ENCODE measurements at regions not wholly inside any gene's neighbourhood (a gene's known extent, or its start where the extent isn't known, plus 50 kb on each side); places are given as distances from the start of the nearest gene placed in this dataset.

- TF ChIP-seq, protein P1, sequence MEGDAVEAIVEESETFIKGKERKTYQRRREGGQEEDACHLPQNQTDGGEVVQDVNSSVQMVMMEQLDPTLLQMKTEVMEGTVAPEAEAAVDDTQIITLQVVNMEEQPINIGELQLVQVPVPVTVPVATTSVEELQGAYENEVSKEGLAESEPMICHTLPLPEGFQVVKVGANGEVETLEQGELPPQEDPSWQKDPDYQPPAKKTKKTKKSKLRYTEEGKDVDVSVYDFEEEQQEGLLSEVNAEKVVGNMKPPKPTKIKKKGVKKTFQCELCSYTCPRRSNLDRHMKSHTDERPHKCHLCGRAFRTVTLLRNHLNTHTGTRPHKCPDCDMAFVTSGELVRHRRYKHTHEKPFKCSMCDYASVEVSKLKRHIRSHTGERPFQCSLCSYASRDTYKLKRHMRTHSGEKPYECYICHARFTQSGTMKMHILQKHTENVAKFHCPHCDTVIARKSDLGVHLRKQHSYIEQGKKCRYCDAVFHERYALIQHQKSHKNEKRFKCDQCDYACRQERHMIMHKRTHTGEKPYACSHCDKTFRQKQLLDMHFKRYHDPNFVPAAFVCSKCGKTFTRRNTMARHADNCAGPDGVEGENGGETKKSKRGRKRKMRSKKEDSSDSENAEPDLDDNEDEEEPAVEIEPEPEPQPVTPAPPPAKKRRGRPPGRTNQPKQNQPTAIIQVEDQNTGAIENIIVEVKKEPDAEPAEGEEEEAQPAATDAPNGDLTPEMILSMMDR (IDR thresholded peaks at IDR 0.05) = no peak
Measured at GRCh38 chr11:115625502-115625901, 121.3 kb upstream of the CADM1 start.

DNA sequence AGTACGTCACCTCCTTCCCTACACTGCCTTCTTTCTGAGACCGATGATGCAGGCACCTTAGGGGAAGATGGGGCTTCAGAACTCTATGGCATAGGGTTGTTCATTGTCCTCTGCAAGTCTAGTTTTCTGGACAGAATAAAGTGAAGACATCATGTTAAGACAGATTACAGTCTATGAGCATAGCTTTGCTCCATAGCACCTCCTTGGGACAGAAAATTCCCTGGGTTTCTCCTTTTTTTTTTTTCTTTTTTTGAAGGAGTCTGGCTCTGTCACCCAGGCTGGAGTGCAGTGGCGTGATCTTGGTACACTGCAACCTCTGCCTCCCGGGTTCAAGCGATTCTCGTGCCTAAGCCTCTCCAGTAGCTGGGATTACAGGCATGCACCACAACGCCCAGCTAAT lies 119.8 kb upstream of the CADM1 start:
- TF ChIP-seq, protein P1 (IDR thresholded peaks at IDR 0.05) = no peak

DNA sequence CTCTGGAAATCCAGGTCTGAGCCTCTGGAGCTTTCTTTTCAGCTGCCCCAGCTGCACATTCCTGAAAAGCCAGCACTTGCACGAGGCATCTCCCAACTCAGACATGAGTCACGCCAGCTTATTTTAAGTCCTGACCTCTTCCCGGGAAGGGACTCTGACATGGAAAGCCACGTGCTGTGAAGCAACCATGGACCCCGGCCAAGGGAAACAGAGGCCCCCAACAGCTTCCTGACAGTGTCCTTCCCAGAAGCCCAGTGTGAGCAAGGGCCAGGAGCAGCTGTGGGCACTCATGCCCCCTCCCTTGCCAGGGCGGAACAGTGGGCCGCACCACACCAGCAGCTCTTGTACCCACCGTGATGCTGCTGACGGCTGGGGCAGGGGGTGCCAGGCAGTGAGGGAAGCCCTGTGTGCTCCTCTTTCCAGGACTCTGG lies 118.8 kb upstream of the CADM1 start:
- TF ChIP-seq, protein P1 (IDR thresholded peaks at IDR 0.05) = no peak

DNA sequence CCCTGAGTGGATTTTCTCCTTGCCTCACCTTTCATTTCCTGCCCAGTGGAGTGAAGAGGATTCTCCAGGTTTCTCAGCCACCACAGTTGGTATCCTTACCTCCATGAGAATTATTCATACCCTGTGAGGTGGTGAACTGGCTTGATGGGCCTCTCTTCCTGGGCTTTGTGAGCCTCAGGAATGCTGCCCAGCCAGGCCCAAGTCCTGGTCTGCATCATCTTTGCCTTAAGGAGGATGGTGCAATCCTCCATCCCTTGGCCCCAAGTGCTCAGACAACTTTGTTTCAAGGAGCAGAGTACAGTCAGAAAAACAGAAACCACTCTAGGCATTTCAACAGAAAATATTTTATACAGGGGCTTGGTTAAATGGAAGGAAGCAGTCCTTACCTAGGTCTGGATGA lies 114.2 kb upstream of the CADM1 start:
- TF ChIP-seq, protein P1 (IDR thresholded peaks at IDR 0.05) = no peak

DNA sequence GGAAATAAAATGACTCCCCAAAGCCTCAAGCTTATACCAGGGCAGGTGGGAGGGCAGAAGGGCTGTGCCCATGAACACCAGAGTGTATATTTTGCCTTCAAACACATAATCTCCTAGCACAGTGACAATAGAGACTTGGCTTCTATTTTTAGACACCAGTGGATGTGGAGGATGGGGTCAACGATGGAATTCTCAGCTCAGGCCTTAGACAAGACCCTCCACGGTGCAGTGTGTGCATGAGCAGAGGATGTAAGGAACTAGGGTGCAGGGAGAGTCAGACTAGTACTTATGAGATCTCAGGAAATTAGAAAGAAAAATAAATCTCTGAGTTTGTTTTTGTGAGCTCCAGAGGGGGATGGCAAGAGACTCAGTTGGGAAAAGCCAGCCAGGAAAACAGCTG lies 113.6 kb upstream of the CADM1 start:
- TF ChIP-seq, protein P1 (IDR thresholded peaks at IDR 0.05) = no peak

DNA sequence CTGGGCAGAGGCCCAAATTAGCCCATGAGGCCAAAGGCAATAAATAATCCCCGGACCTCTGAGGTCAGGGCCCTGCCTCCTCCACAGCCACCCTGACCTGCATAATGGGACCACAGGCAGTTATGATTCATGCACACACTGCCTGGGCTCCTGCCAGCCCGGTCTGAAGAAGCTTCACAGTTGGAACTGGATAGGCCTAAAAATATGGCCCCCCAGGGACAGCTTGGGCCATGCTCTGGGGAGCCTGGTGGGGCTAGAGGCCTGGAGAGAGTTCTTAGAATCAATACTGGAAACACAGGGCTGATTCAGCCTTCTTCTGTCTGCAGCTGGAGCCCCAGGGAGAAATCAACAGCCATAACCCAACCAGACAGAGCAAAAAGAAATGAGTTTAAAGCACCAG lies 112.8 kb upstream of the CADM1 start:
- TF ChIP-seq, protein P1 (IDR thresholded peaks at IDR 0.05) = no peak

DNA sequence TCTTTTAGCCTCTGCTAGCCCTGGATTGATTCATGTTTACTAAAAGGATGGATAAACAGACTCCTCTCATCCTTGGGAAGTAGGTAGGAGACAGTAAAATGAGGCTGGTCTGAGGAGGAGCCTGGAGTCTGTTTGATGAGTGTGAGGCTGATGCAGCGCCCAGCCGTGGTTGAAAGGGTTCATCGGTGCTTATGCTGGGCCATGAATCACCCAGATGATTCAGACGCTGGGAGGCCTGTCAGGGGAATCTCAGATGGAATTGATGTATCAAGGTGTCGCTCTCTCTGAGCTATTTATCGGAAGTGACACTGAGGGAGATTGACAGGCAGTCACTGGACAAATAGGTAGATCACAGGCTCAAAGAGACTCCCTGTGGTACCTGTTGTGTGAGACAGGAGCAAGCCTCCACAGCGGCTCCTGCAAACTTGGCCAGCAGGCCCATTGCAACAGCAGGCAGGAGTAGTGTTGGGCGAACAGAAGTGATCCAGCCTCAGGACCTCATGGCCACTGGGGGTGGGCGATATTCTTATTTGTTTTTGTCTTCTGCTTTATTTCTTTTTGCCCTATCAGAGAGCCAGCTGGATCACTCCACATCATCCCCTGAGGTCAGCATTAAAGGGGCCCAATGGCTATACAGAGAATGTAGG lies 109.9 kb upstream of the CADM1 start:
- TF ChIP-seq, protein P1 (IDR thresholded peaks at IDR 0.05) = no peak

DNA sequence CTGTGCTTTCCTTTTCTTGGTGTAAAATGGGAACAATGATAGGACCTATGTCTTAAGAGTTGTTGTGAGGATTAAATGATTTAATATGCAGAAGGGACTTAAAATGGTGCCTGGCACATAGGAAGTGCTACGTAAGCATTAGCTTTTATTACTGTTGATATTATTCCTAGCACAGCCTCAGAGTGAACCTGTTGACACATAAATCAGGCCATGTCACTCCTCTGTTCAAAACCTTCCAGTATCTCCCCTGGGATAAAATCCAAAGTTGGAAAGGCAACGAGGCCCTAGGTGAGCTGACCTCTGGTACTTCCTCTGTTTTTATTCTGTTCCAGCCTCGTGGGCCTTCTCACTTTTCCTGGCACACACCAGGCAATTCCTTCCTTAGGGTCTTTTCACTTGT lies 108.8 kb upstream of the CADM1 start:
- TF ChIP-seq, protein P1 (IDR thresholded peaks at IDR 0.05) = no peak

Data from LNCAP (cell line).